ENCODE measurements at regions not wholly inside any gene's neighbourhood (a gene's known extent, or its start where the extent isn't known, plus 50 kb on each side); places are given as distances from the start of the nearest gene placed in this dataset.

GRCh38 chr14:87434011-87434410, 559.0 kb downstream of the GALC start:
- Histone ChIP-seq H3K27me3 (replicated peaks in 1 of 2; ENCODE audit: control insufficient read depth in 2 of 2, insufficient read depth in 2 of 2, low read length in 1 of 2) (no peaks in the 10 kb centered on the region), H3K36me3 (ENCODE audit: control insufficient read depth in 2 of 2, insufficient read depth in 2 of 2, low read length in 1 of 2) (no peaks in the 10 kb centered on the region), H3K4me1 (ENCODE audit: control insufficient read depth, insufficient read depth, low read length) (no peaks in the 10 kb centered on the region), H3K4me2 (ENCODE audit: control insufficient read depth, insufficient read depth) (no peak overlapping the region), H3K27ac (ENCODE audit: control insufficient read depth, insufficient read depth) (no peak overlapping the region), H3K9me3 (replicated peaks; ENCODE audit: control insufficient read depth, insufficient read depth, low read length) (no peaks in the 10 kb centered on the region), H3K4me3 (no peak overlapping the region), H4K20me1 (ENCODE audit: control insufficient read depth, insufficient read depth) (no peaks in the 10 kb centered on the region), H3K9ac (ENCODE audit: control insufficient read depth, insufficient read depth, low read length) (no peak overlapping the region), H3K79me2 (ENCODE audit: control insufficient read depth, insufficient read depth, low read length) (no peaks in the 10 kb centered on the region), H2AFZ (ENCODE audit: control insufficient read depth, low read depth, low read length) (no peak overlapping the region)
- ChIA-PET CTCF (no interaction called here), SMC1A (ENCODE audit: uncharacterized antibody, unreplicated experiment) (no interaction called here), POLR2A (no interaction called here), RAD21 (ENCODE audit: unreplicated experiment) (no interaction called here)
- ATAC-seq = no peak
- 37% methylated on average over 1 of the region's 1 CpG for WGBS (ENCODE audit: insufficient coverage, insufficient replicate concordance, low lambda C conversion rate, missing lambda C conversion rate)
- no peak for TF ChIP-seq EP300 (IDR thresholded peaks at IDR 0.05; ENCODE audit: borderline replicate concordance in 1 of 2, control insufficient read depth in 1 of 2, low read depth in 2 of 2, low read length in 2 of 2)
- TF ChIP-seq HSF1 (IDR thresholded peaks at IDR 0.05; ENCODE audit: low read depth, low read length) = no peak
- TF ChIP-seq ATF3 (IDR thresholded peaks at IDR 0.05; ENCODE audit: borderline replicate concordance, extremely low read depth, low read depth, low read length) = no peak
- TF ChIP-seq PKNOX1 (IDR thresholded peaks at IDR 0.05) = no peak
- TF ChIP-seq NFIC (IDR thresholded peaks at IDR 0.05; ENCODE audit: low read depth, low read length) = no peak
- no peak for TF ChIP-seq IKZF1 (conservative IDR thresholded peaks at IDR 0.05)
- TF ChIP-seq E4F1 (IDR thresholded peaks at IDR 0.05; ENCODE audit: borderline replicate concordance, partially characterized antibody) = no peak
- TF ChIP-seq CBFB (IDR thresholded peaks at IDR 0.05; ENCODE audit: low read depth) = no peak
- TF ChIP-seq ZBTB40 (IDR thresholded peaks at IDR 0.05; ENCODE audit: borderline replicate concordance) = no peak
- DNase-seq (ENCODE audit: low read depth, low spot score) = no peak
- in situ Hi-C loops (cut with MboI) (no loop called here), intact Hi-C loops (cut with micrococcal nuclease; ENCODE audit: unreplicated experiment) (no loop called here)
- no peak for FAIRE-seq
- no TSS peak for BruUV-seq (replicated peaks)
